Prostate gland (tissue), 2 donors: ENCODE measurements at regions not wholly inside any gene's neighbourhood (a gene's known extent, or its start where the extent isn't known, plus 50 kb on each side); places are given as distances from the start of the nearest gene placed in this dataset.

Experiments used
- DNase-seq: peaks from one replicate; pipeline ENCODE4 v3.0.0-alpha.2; 2019; ENCODE audit warnings: low spot score
- H3K27ac ChIP-seq, 2 donors: fragments of 200-600 bp; sonication (generic); 2 replicates each; pipeline ENCODE4 v1.5.1; 2017 to 2019
- H3K27me3 ChIP-seq: fragments of 200-600 bp; sonication (generic); replicated peaks from 2 replicates; pipeline ENCODE4 v1.5.1; 2019; ENCODE audit not compliant: insufficient read depth
- H3K36me3 ChIP-seq, 2 donors: fragments of 200-600 bp; sonication (generic); 1 replicate in 1 of 2; 2 replicates in 1 of 2; pipeline versions ENCODE4 v1.5.1 to v1.8.1; 2017 to 2019
- H3K4me1 ChIP-seq: fragments of 200-600 bp; sonication (generic); replicated peaks from 2 replicates; pipeline ENCODE4 v1.5.1; 2019
- H3K4me3 ChIP-seq, 2 donors: fragments of 200-600 bp; sonication (generic); 2 replicates each; pipeline ENCODE4 v1.5.1; 2017 to 2019
- H3K9me3 ChIP-seq: fragments of 200-600 bp; sonication (generic); 2 replicates; pipeline ENCODE4 v1.5.1; 2017
- CTCF ChIP-seq, 4 experiments: fragments of 200-600 bp in 2 of 4; fragments of 450-650 bp in 2 of 4; sonication (generic) in 2 of 4; IDR thresholded peaks; 1 replicate in 3 of 4; 2 replicates in 1 of 4; pipeline ENCODE4 v1.5.1; 2016 to 2019; ENCODE audit warnings: antibody characterized with exemption in 4 of 4, mild to moderate bottlenecking in 2 of 4, moderate library complexity in 2 of 4
- POLR2A ChIP-seq: fragments of 450-650 bp; IDR thresholded peaks from one replicate; pipeline ENCODE4 v1.6.1; 2016; ENCODE audit warnings: antibody characterized with exemption, mild to moderate bottlenecking
- POLR2AphosphoS5 ChIP-seq: sonication (generic); formaldehyde crosslinking; IDR thresholded peaks from one replicate; pipeline ENCODE4 v1.6.1; 2017; ENCODE audit warnings: antibody characterized with exemption
- WGBS: methylation state at CpG from one replicate; pipeline ENCODE4 v1.1.5; 2018; 5-methylcytosine and 5-hydroxymethylcytosine counted together
- intact Hi-C: fragments of 100-400 bp; cut with DNase I; formaldehyde crosslinking; loops from one replicate; pipeline ENCODE4 v1.14.2; 2022

DNA sequence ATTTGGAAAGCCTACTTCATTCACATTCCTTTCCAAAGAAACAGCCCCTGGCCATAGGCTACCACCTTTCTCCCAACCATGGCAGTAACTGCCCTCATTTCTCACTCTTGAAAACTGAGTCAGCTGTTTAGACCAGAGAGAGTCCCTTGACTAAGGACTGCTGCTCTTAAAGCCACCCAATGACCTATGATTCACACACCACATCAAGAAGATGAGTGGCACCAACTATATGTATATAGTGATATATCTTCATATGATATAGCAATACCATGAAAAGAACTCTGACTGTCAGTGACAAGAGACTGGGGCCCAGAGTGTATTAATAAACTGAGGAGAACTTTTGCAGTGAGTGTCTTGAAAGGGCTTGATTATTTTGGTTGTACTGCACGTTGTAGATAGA, 404.5 kb upstream of the ASIC2 start:
- Histone ChIP-seq H3K9me3 (no peaks in the 10 kb centered on the region), H3K27ac (no peak overlapping the region), H3K4me3 (no peak overlapping the region), H3K27me3 (no peaks in the 10 kb centered on the region), H3K4me1 (no peaks in the 10 kb centered on the region), H3K36me3 (no peaks in the 10 kb centered on the region)
- WGBS, result 71% methylated on average over 1 of the region's 1 CpG
- DNase-seq, result no peak
- no peak for TF ChIP-seq POLR2A
- TF ChIP-seq CTCF (IDR thresholded peaks at IDR 0.05), result no peak
- no peak for TF ChIP-seq POLR2AphosphoS5
- intact Hi-C loops, result no loop called here

- Histone ChIP-seq H3K9me3 (no peaks in the 10 kb centered on the region), H3K4me1 (no peaks in the 10 kb centered on the region), H3K27ac (no peak overlapping the region), H3K27me3 (no peaks in the 10 kb centered on the region), H3K36me3 (no peaks in the 10 kb centered on the region), H3K4me3 (no peak overlapping the region)
- intact Hi-C loops, result no loop called here
- 88% methylated on average over 6 of the region's 6 CpGs for WGBS
- no peak for DNase-seq
- TF ChIP-seq CTCF (IDR thresholded peaks at IDR 0.05) (no peak), POLR2AphosphoS5 (no peak), POLR2A (no peak)
These were observed 408.8 kb upstream of the ASIC2 start for GRCh38 chr17:33701910-33702309.

DNA sequence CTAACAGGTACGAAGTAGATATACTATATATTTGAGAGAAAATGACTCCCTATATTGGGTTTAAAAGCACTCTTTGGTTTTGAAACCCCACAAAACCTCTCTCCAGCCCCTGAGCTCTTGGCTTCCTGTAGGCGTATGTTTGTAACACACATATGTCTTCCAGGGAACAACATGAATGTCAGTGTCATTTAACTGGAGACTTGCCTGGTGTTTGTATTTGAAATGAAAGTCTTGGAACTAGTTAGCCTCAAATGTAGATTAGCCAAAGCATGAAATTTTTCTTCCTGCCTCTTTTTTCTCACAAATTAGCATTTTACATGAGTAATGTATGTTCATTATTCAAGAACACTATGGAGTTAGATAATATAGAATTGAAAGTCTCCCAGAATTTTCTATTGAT, 411.8 kb upstream of the ASIC2 start:
- H3K27ac ChIP-seq, result no peak overlapping the region
- 84% methylated on average over 2 of the region's 2 CpGs for WGBS
- intact Hi-C loops, result no loop called here
- no peaks in the 10 kb centered on the region for H3K4me1 ChIP-seq
- H3K27me3 ChIP-seq, result no peaks in the 10 kb centered on the region
- no peak overlapping the region for H3K4me3 ChIP-seq
- no peaks in the 10 kb centered on the region for H3K9me3 ChIP-seq
- H3K36me3 ChIP-seq, result no peaks in the 10 kb centered on the region
- no peak for TF ChIP-seq POLR2AphosphoS5
- no peak for TF ChIP-seq POLR2A
- no peak for TF ChIP-seq CTCF (IDR thresholded peaks at IDR 0.05)
- DNase-seq, result no peak

GRCh38 chr17:33709881-33710280, 416.8 kb upstream of the ASIC2 start:
- WGBS, result 86% methylated on average over 2 of the region's 2 CpGs
- H3K4me3 ChIP-seq, result no peak overlapping the region
- no peaks in the 10 kb centered on the region for H3K4me1 ChIP-seq
- intact Hi-C loops, result no loop called here
- no peaks in the 10 kb centered on the region for H3K36me3 ChIP-seq
- H3K9me3 ChIP-seq, result no peaks in the 10 kb centered on the region
- no peak for TF ChIP-seq POLR2A
- TF ChIP-seq POLR2AphosphoS5, result no peak
- no peak for TF ChIP-seq CTCF (IDR thresholded peaks at IDR 0.05)
- H3K27ac ChIP-seq, result no peak overlapping the region
- H3K27me3 ChIP-seq, result no peaks in the 10 kb centered on the region
- no peak for DNase-seq

GRCh38 chr17:33712120-33712519, 419.0 kb upstream of the ASIC2 start:
- intact Hi-C loops, result no loop called here
- no peaks in the 10 kb centered on the region for H3K4me1 ChIP-seq

More at GRCh38 chr17:33712120-33712519, 419.0 kb upstream of the ASIC2 start:
- Histone ChIP-seq H3K27ac (no peak overlapping the region), H3K9me3 (no peaks in the 10 kb centered on the region), H3K27me3 (no peaks in the 10 kb centered on the region), H3K36me3 (no peaks in the 10 kb centered on the region), H3K4me3 (no peak overlapping the region)
- no peak for DNase-seq
- TF ChIP-seq POLR2AphosphoS5 (no peak), POLR2A (no peak), CTCF (IDR thresholded peaks at IDR 0.05) (no peak)
- 73% methylated on average over 2 of the region's 2 CpGs for WGBS
